ENCODE measurements at regions not wholly inside any gene's neighbourhood (a gene's known extent, or its start where the extent isn't known, plus 50 kb on each side); places are given as distances from the start of the nearest gene placed in this dataset.
A peak's percentile ranks its signal among the peaks of the same experiment; 100 is the strongest.
"Not testable (repeated sequence)": the region's sequence is repeated elsewhere in the genome, so short reads cannot be mapped to it uniquely, and the experiment has no call there.

DNA sequence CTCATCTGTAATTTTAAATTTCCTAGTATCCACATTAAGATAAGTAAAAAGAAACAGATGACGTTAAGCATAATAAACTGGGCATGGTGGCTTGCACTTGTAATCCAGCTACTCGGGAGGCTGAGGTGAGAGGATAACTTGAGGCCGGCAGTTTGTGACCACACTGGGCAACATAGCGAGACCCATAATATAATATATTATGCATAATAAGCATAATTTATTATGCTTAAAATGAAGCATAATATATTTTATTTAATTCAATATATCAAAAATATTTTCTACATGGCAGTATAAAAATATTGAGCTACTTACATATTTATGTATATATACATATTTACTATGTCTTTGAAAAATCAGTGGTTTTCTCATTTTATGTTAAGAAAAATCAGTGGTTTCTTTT is 128.3 kb downstream of the GOSR1 start:
- no peak overlapping the region for H3K4me3 ChIP-seq (ENCODE audit: low read depth, low read length)
- TF ChIP-seq, protein P1, sequence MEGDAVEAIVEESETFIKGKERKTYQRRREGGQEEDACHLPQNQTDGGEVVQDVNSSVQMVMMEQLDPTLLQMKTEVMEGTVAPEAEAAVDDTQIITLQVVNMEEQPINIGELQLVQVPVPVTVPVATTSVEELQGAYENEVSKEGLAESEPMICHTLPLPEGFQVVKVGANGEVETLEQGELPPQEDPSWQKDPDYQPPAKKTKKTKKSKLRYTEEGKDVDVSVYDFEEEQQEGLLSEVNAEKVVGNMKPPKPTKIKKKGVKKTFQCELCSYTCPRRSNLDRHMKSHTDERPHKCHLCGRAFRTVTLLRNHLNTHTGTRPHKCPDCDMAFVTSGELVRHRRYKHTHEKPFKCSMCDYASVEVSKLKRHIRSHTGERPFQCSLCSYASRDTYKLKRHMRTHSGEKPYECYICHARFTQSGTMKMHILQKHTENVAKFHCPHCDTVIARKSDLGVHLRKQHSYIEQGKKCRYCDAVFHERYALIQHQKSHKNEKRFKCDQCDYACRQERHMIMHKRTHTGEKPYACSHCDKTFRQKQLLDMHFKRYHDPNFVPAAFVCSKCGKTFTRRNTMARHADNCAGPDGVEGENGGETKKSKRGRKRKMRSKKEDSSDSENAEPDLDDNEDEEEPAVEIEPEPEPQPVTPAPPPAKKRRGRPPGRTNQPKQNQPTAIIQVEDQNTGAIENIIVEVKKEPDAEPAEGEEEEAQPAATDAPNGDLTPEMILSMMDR (IDR thresholded peaks at IDR 0.05; ENCODE audit: low read depth, low read length), result no peak
- TF ChIP-seq, protein P2, sequence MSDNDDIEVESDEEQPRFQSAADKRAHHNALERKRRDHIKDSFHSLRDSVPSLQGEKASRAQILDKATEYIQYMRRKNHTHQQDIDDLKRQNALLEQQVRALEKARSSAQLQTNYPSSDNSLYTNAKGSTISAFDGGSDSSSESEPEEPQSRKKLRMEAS (IDR thresholded peaks at IDR 0.05; ENCODE audit: low read depth, low read length), result no peak
- DNase-seq (ENCODE audit: low read depth), result no peak

DNA sequence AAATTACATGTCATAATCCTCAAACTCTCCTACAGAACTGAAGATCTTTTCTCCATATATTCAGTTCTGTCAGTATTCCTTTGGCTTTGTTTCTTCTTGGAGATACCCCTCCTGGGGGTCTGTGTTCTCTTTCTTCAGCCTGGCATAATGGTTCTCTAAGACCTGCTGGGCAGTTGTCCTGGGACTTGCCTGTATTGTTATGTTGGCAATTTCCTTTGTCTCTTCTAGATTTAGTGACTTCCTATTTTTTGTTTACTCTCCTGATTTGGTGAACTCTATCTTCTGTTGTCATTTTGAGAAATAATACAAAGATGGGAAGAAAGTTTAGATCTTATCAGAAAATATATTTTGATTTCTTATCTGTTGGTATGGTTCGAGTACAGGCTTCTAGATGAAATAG is 127.8 kb downstream of the GOSR1 start:
- H3K4me3 ChIP-seq (ENCODE audit: low read depth, low read length), result no peak overlapping the region
- no peak for TF ChIP-seq POLR2A (IDR thresholded peaks at IDR 0.05; ENCODE audit: extremely low read depth, insufficient read length)
- TF ChIP-seq, protein P2 (IDR thresholded peaks at IDR 0.05; ENCODE audit: low read depth, low read length), result no peak
- no peak for TF ChIP-seq MYC (IDR thresholded peaks at IDR 0.05; ENCODE audit: low read depth, low read length)
- TF ChIP-seq, protein P1 (IDR thresholded peaks at IDR 0.05; ENCODE audit: low read depth, low read length), result no peak
- peak; percentile 25 for DNase-seq (ENCODE audit: low read depth)

DNA sequence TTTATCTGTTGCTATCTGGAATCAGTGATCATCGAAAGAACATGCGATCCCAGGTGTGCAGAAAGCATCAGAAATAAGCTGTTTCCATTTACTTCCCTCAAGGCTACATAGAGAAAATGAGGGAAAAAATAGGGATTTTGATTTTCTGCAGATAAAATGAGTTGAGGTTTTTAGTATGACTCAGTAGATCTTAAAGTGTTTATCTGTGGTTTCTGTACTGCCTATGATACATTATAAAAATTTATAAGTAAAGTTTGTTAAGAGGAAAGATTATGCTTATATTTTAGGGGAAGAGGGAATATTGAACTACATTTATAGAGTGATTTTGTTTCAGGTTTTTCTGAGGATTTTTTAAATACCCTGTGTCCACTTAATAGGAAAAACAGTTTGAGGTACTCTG is 125.2 kb downstream of the GOSR1 start:
- peak overlapping the region; percentile 61 for H3K4me3 ChIP-seq (ENCODE audit: low read depth, low read length)
- not testable (repeated sequence) for DNase-seq (ENCODE audit: low read depth)

DNA sequence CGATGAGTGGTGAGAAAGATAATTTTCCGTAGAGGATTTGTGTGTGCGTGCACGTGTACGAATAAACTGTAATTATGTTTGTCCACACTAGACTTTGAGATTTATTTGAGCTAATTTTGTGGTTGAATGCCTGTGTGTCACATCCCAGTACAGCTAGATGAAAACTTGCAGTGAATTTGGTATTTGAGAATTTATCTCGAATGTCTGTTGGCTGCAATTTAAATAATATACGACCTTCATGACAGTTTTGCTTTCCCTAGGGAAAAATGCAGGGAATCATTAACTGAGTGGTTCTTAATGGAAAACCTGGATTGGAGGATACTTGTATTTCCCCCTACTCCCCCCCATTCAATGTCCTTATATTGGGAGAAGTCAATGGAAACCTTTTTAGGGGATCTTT is 124.8 kb downstream of the GOSR1 start:
- DNase-seq (ENCODE audit: low read depth), result not testable (repeated sequence)
- H3K4me3 ChIP-seq (ENCODE audit: low read depth, low read length), result peak overlapping the region; percentile 61

DNA sequence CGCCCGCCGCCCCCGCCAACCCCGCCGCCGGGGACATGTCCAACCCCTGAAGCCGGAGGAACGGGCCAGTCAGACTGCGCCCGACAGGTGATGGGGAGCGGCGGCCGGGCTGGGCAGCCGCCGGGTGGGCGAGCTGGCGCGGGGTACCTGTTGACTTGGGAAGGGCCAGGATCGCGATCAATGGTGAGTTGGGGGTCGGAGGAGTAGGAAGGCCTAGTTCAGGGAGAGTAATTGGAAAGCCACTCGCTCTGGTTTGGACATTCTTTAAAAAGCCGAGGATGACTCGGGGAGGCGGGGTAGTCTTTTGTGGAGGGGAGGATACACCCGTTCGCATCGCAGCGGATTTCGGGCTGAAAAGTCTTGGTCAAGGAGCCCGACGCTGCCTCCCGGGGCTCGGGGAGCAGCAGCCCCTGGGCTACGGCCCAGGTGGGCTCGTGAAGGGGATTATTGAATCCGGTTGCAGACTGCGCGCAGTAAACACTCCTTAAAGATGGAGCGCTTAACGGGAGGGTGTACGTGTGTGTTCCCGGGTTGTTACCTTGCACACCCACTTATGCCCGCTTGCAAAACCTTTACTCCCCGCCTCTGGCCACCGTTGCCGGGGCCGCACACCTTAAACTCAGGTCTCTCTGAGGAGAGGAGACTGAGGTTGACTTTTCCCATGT is 123.8 kb downstream of the GOSR1 start:
- DNase-seq (ENCODE audit: low read depth), result peak; percentile 52
- peak overlapping the region; percentile 83 for H3K4me3 ChIP-seq (ENCODE audit: low read depth, low read length)
- TF ChIP-seq POLR2A (IDR thresholded peaks at IDR 0.05; ENCODE audit: extremely low read depth, insufficient read length) (no peak), MYC (IDR thresholded peaks at IDR 0.05; ENCODE audit: low read depth, low read length) (no peak)
- TF ChIP-seq, protein P2 (IDR thresholded peaks at IDR 0.05; ENCODE audit: low read depth, low read length), result no peak
- TF ChIP-seq, protein P1 (IDR thresholded peaks at IDR 0.05; ENCODE audit: low read depth, low read length), result no peak

DNA sequence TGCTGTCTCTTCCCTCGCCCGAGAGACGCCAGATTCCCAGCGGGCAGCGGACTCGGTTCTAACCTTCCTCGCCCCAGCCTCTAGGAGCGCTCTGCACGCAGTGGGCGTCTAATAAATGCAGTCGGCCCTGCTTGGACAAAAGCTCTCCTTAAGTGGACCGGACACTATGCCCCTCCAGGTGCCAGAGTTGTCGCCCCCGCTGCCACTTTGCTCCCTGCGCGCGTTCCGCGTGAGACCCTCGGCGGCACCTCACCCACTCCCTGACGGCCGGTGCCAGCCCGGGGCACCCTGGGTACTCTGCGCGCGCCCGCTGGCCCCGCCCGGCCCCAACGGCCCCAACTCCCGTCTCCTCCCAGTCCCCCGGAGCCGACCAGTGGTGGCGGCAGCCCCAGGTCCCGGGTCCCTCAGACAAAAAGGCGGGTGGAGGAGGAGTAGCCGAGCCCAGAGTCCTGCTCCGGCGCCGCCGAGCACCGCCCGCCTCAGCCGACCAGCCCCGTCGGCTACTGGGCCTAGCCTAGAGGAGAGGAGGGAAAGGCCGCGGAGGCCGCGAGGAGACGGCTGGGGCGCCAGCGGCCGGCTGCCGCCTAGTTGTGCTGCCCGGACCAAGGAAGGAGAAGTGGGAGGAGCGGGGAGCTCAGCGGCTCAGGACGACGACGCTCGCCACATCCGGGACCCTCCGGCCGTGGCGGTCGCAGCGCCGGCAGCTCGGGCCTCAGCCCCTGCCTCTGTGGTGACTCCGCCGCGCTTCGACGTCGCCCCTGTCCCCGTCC is 123.0 kb downstream of the GOSR1 start:
- TF ChIP-seq MYC (IDR thresholded peaks at IDR 0.05; ENCODE audit: low read depth, low read length), result no peak
- TF ChIP-seq, protein P2 (IDR thresholded peaks at IDR 0.05; ENCODE audit: low read depth, low read length), result peak; percentile 30; the same call in 1 of the 2 replicates
- peak; percentile 94 for TF ChIP-seq POLR2A (IDR thresholded peaks at IDR 0.05; ENCODE audit: extremely low read depth, insufficient read length)
- TF ChIP-seq, protein P1 (IDR thresholded peaks at IDR 0.05; ENCODE audit: low read depth, low read length), result peak; percentile 49
- peak overlapping the region; percentile 83 for H3K4me3 ChIP-seq (ENCODE audit: low read depth, low read length)
- peak; percentile 94 for DNase-seq (ENCODE audit: low read depth)

Data from NB4 (cell line).